GM18867 (cell line): ENCODE measurements at regions not wholly inside any gene's neighbourhood (a gene's known extent, or its start where the extent isn't known, plus 50 kb on each side); places are given as distances from the start of the nearest gene placed in this dataset.

Experiments used
- ATAC-seq: cut with Tn5 transposase; IDR thresholded peaks from one replicate; pipeline ENCODE4 v1.9.1; 2021; ENCODE audit warnings: mild to moderate bottlenecking, moderate library complexity; ENCODE audit not compliant: unreplicated experiment

- no peak for ATAC-seq
Observed at GRCh38 chr14:24693983-24694382, 60.0 kb upstream of the GZMB start.

- ATAC-seq: peak; percentile 6
Observed at GRCh38 chr14:24693353-24693737, 59.4 kb upstream of the GZMB start.

- peak; percentile 73 for ATAC-seq
Observed at GRCh38 chr14:24692382-24693352, 58.7 kb upstream of the GZMB start.

GRCh38 chr14:24690492-24690891, 56.5 kb upstream of the GZMB start:
- peak; percentile 50 for ATAC-seq

GRCh38 chr14:24688030-24688658, 54.2 kb upstream of the GZMB start:
- no peak for ATAC-seq
